ENCODE measurements at regions not wholly inside any gene's neighbourhood (a gene's known extent, or its start where the extent isn't known, plus 50 kb on each side); places are given as distances from the start of the nearest gene placed in this dataset.
"Not testable (repeated sequence)": the region's sequence is repeated elsewhere in the genome, so short reads cannot be mapped to it uniquely, and the experiment has no call there.

DNA sequence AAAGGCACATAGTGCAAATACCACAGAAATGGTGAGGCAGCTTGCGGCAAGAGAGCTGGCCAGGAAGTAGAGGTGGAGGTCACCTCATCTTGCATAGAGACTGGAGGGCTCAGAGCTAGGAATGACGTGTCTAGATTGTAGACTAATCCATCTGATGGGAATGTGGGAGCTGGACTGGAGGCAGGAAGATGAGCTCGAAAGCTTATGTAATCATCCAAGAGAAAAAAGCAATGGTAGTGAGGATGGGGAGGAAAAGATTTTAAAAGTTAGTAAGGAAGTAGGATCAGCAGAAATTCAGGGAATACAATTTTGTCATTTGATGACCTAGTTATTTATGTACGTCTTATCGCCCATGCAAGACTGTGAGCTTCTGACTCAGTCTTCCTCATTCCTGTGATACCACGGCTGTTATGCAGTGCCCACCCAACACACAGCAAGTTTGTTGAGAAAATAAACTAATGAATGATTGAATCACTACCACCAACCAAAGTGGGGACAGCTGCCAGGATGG lies 123.9 kb downstream of the RRAGC start:
- H3K36me3 Mint-ChIP-seq (ENCODE audit: low read depth) = no peaks in the 10 kb centered on the region
- ATAC-seq (ENCODE audit: low read depth) (no peak), DNase-seq (no peak)
- ChIA-PET CTCF (no interaction called here), POLR2A (no interaction called here)
- no peaks in the 10 kb centered on the region for H3K9me3 Mint-ChIP-seq
- no peak overlapping the region for H3K27ac Mint-ChIP-seq
- no peak overlapping the region for H3K4me3 Mint-ChIP-seq
- no peak for TF ChIP-seq CTCF (IDR thresholded peaks at IDR 0.05)
- no peaks in the 10 kb centered on the region for H3K4me1 Mint-ChIP-seq
- intact Hi-C loops (cut with micrococcal nuclease) = no loop called here
- peaks cover 27% of the 10 kb centered on the region for H3K27me3 Mint-ChIP-seq

DNA sequence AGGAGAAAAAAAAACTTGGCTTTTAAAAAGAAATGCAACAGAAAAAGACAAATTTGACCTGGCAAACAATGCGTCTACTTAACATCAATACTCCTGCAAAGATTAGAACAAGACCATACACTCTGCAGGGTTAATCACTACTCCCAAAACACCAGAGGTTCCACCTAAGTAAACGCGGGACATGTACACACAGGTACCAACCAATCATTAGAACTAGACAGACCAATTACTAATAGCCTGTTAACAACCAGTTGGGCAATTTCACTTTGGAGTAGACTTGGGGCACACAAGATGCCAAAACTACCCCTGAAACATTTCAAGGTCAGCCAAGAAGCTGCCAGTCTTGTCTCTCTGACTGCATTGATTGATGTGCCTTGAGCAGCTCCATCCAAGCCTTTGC lies 125.8 kb downstream of the RRAGC start:
- H3K9me3 Mint-ChIP-seq = no peaks in the 10 kb centered on the region
- H3K36me3 Mint-ChIP-seq (ENCODE audit: low read depth) = no peaks in the 10 kb centered on the region
- no peak overlapping the region for H3K4me3 Mint-ChIP-seq
- H3K27me3 Mint-ChIP-seq = peaks cover 37% of the 10 kb centered on the region
- intact Hi-C loops (cut with micrococcal nuclease) = no loop called here
- no peak overlapping the region for H3K27ac Mint-ChIP-seq
- ATAC-seq (ENCODE audit: low read depth) (no peak), DNase-seq (no peak)
- TF ChIP-seq CTCF (IDR thresholded peaks at IDR 0.05) = no peak
- POLR2A ChIA-PET = no interaction called here
- CTCF ChIA-PET = no interaction called here
- H3K4me1 Mint-ChIP-seq = no peaks in the 10 kb centered on the region

GRCh38 chr1:38730511-38731397 lies 128.8 kb downstream of the RRAGC start:
- intact Hi-C loops (cut with micrococcal nuclease) = no loop called here
- H3K4me1 Mint-ChIP-seq = no peaks in the 10 kb centered on the region
- POLR2A ChIA-PET = no interaction called here
- no peaks in the 10 kb centered on the region for H3K36me3 Mint-ChIP-seq (ENCODE audit: low read depth)
- DNase-seq (no peak), ATAC-seq (ENCODE audit: low read depth) (no peak)
- peaks cover 62% of the 10 kb centered on the region for H3K27me3 Mint-ChIP-seq
- no peak overlapping the region for H3K4me3 Mint-ChIP-seq
- H3K27ac Mint-ChIP-seq = no peak overlapping the region
- no peak for TF ChIP-seq CTCF (IDR thresholded peaks at IDR 0.05)
- no peaks in the 10 kb centered on the region for H3K9me3 Mint-ChIP-seq
- CTCF ChIA-PET = no interaction called here

DNA sequence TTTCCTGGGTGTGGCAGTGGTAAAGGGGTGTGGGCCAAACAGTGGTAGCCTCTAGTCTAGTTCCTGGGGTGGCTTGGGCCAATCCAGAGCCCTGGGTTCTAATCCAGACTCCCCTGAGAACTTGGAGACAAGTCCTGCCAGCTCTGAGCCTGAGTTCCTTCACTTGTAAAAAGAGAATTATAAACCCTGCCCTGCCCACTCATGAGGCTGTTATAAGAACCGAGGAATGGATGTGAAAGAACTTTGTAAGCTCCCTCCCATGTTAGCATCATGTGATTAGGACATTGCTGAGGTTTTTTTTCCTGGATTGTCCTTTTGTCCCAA lies 131.0 kb downstream of the RRAGC start:
- Mint-ChIP-seq H3K9me3 (no peaks in the 10 kb centered on the region), H3K4me1 (no peaks in the 10 kb centered on the region), H3K4me3 (no peak overlapping the region), H3K27ac (no peak overlapping the region), H3K27me3 (peaks cover 68% of the 10 kb centered on the region), H3K36me3 (ENCODE audit: low read depth) (no peaks in the 10 kb centered on the region)
- ATAC-seq (ENCODE audit: low read depth) (no peak), DNase-seq (no peak)
- ChIA-PET POLR2A (no interaction called here), CTCF (no interaction called here)
- intact Hi-C loops (cut with micrococcal nuclease) = no loop called here
- TF ChIP-seq CTCF (IDR thresholded peaks at IDR 0.05) = no peak

GRCh38 chr1:38727684-38728584 lies 131.6 kb downstream of the RRAGC start:
- ChIA-PET CTCF (no interaction called here), POLR2A (no interaction called here)
- no peaks in the 10 kb centered on the region for H3K36me3 Mint-ChIP-seq (ENCODE audit: low read depth)
- ATAC-seq (ENCODE audit: low read depth) (no peak), DNase-seq (no peak)
- no peak overlapping the region for H3K27ac Mint-ChIP-seq
- no peak overlapping the region for H3K4me3 Mint-ChIP-seq
- no peaks in the 10 kb centered on the region for H3K9me3 Mint-ChIP-seq
- peaks cover 74% of the 10 kb centered on the region for H3K27me3 Mint-ChIP-seq
- no peak for TF ChIP-seq CTCF (IDR thresholded peaks at IDR 0.05)
- no peaks in the 10 kb centered on the region for H3K4me1 Mint-ChIP-seq
- intact Hi-C loops (cut with micrococcal nuclease) = no loop called here

GRCh38 chr1:38725321-38725961 lies 134.1 kb downstream of the RRAGC start:
- peaks cover 70% of the 10 kb centered on the region for H3K27me3 Mint-ChIP-seq
- POLR2A ChIA-PET; intact Hi-C loops (cut with micrococcal nuclease); H3K36me3 Mint-ChIP-seq (ENCODE audit: low read depth); ATAC-seq (ENCODE audit: low read depth); CTCF ChIA-PET; DNase-seq; H3K9me3 Mint-ChIP-seq; H3K27ac Mint-ChIP-seq; H3K4me1 Mint-ChIP-seq; H3K4me3 Mint-ChIP-seq: not testable (repeated sequence)

All from activated B cell treated with CpG ODN at 0.5 μM for 24 hours (primary cell).